Natural killer cell (primary cell): ENCODE measurements at regions not wholly inside any gene's neighbourhood (a gene's known extent, or its start where the extent isn't known, plus 50 kb on each side); places are given as distances from the start of the nearest gene placed in this dataset.

Source experiments
- ATAC-seq, 3 donors: fragments of 150-1000 bp in 2 of 3; fragments of 200-7000 bp in 1 of 3; cut with Tn5 transposase; 1 replicate in 1 of 3; 2 replicates in 2 of 3; pipeline ENCODE4 v1.10.0; 2021; ENCODE audit warnings: mild to moderate bottlenecking in 2 of 3, moderate library complexity in 2 of 3
- DNase-seq, 2 donors: peaks; one replicate each; pipeline versions ENCODE4 v3.0.0 to v3.0.0-alpha.2; 2013 to 2021; ENCODE audit warnings: mixed read lengths in 1 of 2
- H3K27ac ChIP-seq: one replicate; pipeline ENCODE4 v1.5.1; 2013; ENCODE audit warnings: mild to moderate bottlenecking, low read length
- H3K27me3 ChIP-seq: one replicate; pipeline ENCODE4 v1.6.1; 2013; ENCODE audit warnings: low read length; ENCODE audit not compliant: control insufficient read depth, insufficient read depth
- H3K36me3 ChIP-seq: one replicate; pipeline ENCODE4 v1.6.1; 2013; ENCODE audit warnings: low read length; ENCODE audit not compliant: control insufficient read depth, insufficient read depth
- H3K4me1 ChIP-seq: one replicate; pipeline ENCODE4 v1.6.1; 2013; ENCODE audit warnings: low read length; ENCODE audit not compliant: control insufficient read depth, insufficient read depth
- H3K4me3 ChIP-seq: one replicate; pipeline ENCODE4 v1.5.1; 2013; ENCODE audit warnings: low read length
- H3K9me3 ChIP-seq: one replicate; pipeline ENCODE4 v1.6.1; 2013; ENCODE audit warnings: low read length; ENCODE audit not compliant: control insufficient read depth, insufficient read depth
- H3K27ac Mint-ChIP-seq, 2 donors: one replicate each; pipeline ENCODE4 v1.8.0; 2022; ENCODE audit warnings: mild to moderate bottlenecking in 2 of 2, mixed read lengths in 2 of 2, moderate library complexity in 1 of 2
- H3K27me3 Mint-ChIP-seq, 2 donors: one replicate each; pipeline ENCODE4 v1.8.0; 2022; ENCODE audit warnings: low read depth in 2 of 2, mixed read lengths in 2 of 2
- H3K36me3 Mint-ChIP-seq: one replicate; pipeline ENCODE4 v1.8.0; 2022; ENCODE audit warnings: mixed read lengths
- H3K4me1 Mint-ChIP-seq, 2 donors: one replicate each; pipeline ENCODE4 v1.8.0; 2022; ENCODE audit warnings: mixed read lengths in 2 of 2
- H3K4me3 Mint-ChIP-seq: one replicate; pipeline ENCODE4 v1.8.0; 2022; ENCODE audit warnings: mild to moderate bottlenecking, moderate library complexity, mixed read lengths
- H3K9me3 Mint-ChIP-seq, 2 donors: one replicate each; pipeline ENCODE4 v1.8.0; 2022; ENCODE audit warnings: mixed read lengths in 2 of 2
- CTCF ChIP-seq: fragments of 200-600 bp; IDR thresholded peaks from one replicate; pipeline ENCODE4 v1.8.0; 2022; ENCODE audit warnings: antibody characterized with exemption
- WGBS: methylation state at CpG from one replicate; pipeline ENCODE4 v1.1.7; 2013; ENCODE audit warnings: missing lambda C conversion rate; ENCODE audit not compliant: insufficient coverage; 5-methylcytosine and 5-hydroxymethylcytosine counted together
- intact Hi-C: fragments of 100-400 bp; cut with micrococcal nuclease; formaldehyde crosslinking; loops from one replicate; pipeline ENCODE4 v1.14.2; 2022

GRCh38 chr17:52297230-52298010, 138.9 kb upstream of the CA10 start:
- H3K27me3 ChIP-seq = no peaks in the 10 kb centered on the region
- H3K4me3 Mint-ChIP-seq = no peak overlapping the region
- H3K4me1 ChIP-seq = no peaks in the 10 kb centered on the region
- DNase-seq = no peak
- H3K36me3 ChIP-seq = no peaks in the 10 kb centered on the region
- no peak overlapping the region for H3K27ac Mint-ChIP-seq
- H3K27me3 Mint-ChIP-seq = no peaks in the 10 kb centered on the region
- 49% methylated on average over 9 of the region's 10 CpGs for WGBS
- intact Hi-C loops = no loop called here
- H3K9me3 Mint-ChIP-seq = peaks cover 2 to 4% of the 10 kb centered on the region in 2 donors
- no peak for TF ChIP-seq CTCF
- no peak overlapping the region for H3K27ac ChIP-seq
- H3K4me1 Mint-ChIP-seq = no peaks in the 10 kb centered on the region
- no peak for ATAC-seq
- no peak overlapping the region for H3K4me3 ChIP-seq
- no peaks in the 10 kb centered on the region for H3K9me3 ChIP-seq
- no peaks in the 10 kb centered on the region for H3K36me3 Mint-ChIP-seq

- DNase-seq = no peak
- no peaks in the 10 kb centered on the region for H3K9me3 ChIP-seq
- no peaks in the 10 kb centered on the region for H3K27me3 Mint-ChIP-seq
- no peak overlapping the region for H3K27ac ChIP-seq
- intact Hi-C loops = no loop called here
- H3K9me3 Mint-ChIP-seq = peaks cover 4 to 5% of the 10 kb centered on the region in 2 donors
- no peaks in the 10 kb centered on the region for H3K4me1 Mint-ChIP-seq
- ATAC-seq = no peak
- no peak overlapping the region for H3K4me3 Mint-ChIP-seq
- no peaks in the 10 kb centered on the region for H3K27me3 ChIP-seq
- H3K36me3 Mint-ChIP-seq = no peaks in the 10 kb centered on the region
- no peaks in the 10 kb centered on the region for H3K36me3 ChIP-seq
- H3K27ac Mint-ChIP-seq = no peak overlapping the region
- no peak overlapping the region for H3K4me3 ChIP-seq
- H3K4me1 ChIP-seq = no peaks in the 10 kb centered on the region
- TF ChIP-seq CTCF = no peak
- WGBS = 81% methylated on average over 1 of the region's 1 CpG
Observed at GRCh38 chr17:52294301-52294700, 135.8 kb upstream of the CA10 start.

GRCh38 chr17:52287611-52288010, 129.1 kb upstream of the CA10 start:
- intact Hi-C loops = no loop called here
- 92% methylated on average over 2 of the region's 2 CpGs for WGBS
- Mint-ChIP-seq H3K4me3 (no peak overlapping the region), H3K36me3 (no peaks in the 10 kb centered on the region), H3K27ac (no peak overlapping the region), H3K27me3 (no peaks in the 10 kb centered on the region), H3K9me3 (peaks cover 8 to 10% of the 10 kb centered on the region in 2 donors), H3K4me1 (no peaks in the 10 kb centered on the region)
- Histone ChIP-seq H3K9me3 (no peaks in the 10 kb centered on the region), H3K36me3 (no peaks in the 10 kb centered on the region), H3K27me3 (no peaks in the 10 kb centered on the region), H3K27ac (no peak overlapping the region), H3K4me3 (no peak overlapping the region), H3K4me1 (no peaks in the 10 kb centered on the region)
- DNase-seq (no peak), ATAC-seq (no peak)
- no peak for TF ChIP-seq CTCF

- Mint-ChIP-seq H3K9me3 (peaks cover 3 to 9% of the 10 kb centered on the region in 2 donors), H3K4me3 (no peak overlapping the region), H3K4me1 (no peaks in the 10 kb centered on the region), H3K27me3 (no peaks in the 10 kb centered on the region), H3K27ac (no peak overlapping the region), H3K36me3 (no peaks in the 10 kb centered on the region)
- intact Hi-C loops = no loop called here
- Histone ChIP-seq H3K36me3 (no peaks in the 10 kb centered on the region), H3K27me3 (no peaks in the 10 kb centered on the region), H3K4me3 (no peak overlapping the region), H3K9me3 (no peaks in the 10 kb centered on the region), H3K27ac (no peak overlapping the region), H3K4me1 (no peaks in the 10 kb centered on the region)
- 40% methylated on average over 1 of the region's 2 CpGs for WGBS
- DNase-seq (no peak), ATAC-seq (no peak)
- no peak for TF ChIP-seq CTCF
Observed at GRCh38 chr17:52283872-52284271, 125.4 kb upstream of the CA10 start.
